ENCODE measurements at regions not wholly inside any gene's neighbourhood (a gene's known extent, or its start where the extent isn't known, plus 50 kb on each side); places are given as distances from the start of the nearest gene placed in this dataset.

- Mint-ChIP-seq H3K27me3 (ENCODE audit: low read depth) (peaks cover 5% of the 10 kb centered on the region; the same call in 1 of the 2 replicates), H3K9me3 (peaks cover 32% of the 10 kb centered on the region), H3K27ac (no peak overlapping the region), H3K4me3 (no peak overlapping the region), H3K36me3 (0 out of 2 replicates have a peak, but pooled peaks cover 5% of the 10 kb centered on the region), H3K4me1 (peaks cover 7% of the 10 kb centered on the region; the same call in 1 of the 2 replicates)
- ChIA-PET CTCF (no interaction called here), POLR2A (no interaction called here)
- ATAC-seq (no peak), DNase-seq (ENCODE audit: low spot score) (no peak)
- TF ChIP-seq, protein P1, sequence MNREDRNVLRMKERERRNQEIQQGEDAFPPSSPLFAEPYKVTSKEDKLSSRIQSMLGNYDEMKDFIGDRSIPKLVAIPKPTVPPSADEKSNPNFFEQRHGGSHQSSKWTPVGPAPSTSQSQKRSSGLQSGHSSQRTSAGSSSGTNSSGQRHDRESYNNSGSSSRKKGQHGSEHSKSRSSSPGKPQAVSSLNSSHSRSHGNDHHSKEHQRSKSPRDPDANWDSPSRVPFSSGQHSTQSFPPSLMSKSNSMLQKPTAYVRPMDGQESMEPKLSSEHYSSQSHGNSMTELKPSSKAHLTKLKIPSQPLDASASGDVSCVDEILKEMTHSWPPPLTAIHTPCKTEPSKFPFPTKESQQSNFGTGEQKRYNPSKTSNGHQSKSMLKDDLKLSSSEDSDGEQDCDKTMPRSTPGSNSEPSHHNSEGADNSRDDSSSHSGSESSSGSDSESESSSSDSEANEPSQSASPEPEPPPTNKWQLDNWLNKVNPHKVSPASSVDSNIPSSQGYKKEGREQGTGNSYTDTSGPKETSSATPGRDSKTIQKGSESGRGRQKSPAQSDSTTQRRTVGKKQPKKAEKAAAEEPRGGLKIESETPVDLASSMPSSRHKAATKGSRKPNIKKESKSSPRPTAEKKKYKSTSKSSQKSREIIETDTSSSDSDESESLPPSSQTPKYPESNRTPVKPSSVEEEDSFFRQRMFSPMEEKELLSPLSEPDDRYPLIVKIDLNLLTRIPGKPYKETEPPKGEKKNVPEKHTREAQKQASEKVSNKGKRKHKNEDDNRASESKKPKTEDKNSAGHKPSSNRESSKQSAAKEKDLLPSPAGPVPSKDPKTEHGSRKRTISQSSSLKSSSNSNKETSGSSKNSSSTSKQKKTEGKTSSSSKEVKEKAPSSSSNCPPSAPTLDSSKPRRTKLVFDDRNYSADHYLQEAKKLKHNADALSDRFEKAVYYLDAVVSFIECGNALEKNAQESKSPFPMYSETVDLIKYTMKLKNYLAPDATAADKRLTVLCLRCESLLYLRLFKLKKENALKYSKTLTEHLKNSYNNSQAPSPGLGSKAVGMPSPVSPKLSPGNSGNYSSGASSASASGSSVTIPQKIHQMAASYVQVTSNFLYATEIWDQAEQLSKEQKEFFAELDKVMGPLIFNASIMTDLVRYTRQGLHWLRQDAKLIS (CRISPR knock-in tag; IDR thresholded peaks at IDR 0.05; ENCODE audit: borderline replicate concordance): no peak
Observed at GRCh38 chr13:97802213-97802612, 151.3 kb upstream of the IPO5 start.

DNA sequence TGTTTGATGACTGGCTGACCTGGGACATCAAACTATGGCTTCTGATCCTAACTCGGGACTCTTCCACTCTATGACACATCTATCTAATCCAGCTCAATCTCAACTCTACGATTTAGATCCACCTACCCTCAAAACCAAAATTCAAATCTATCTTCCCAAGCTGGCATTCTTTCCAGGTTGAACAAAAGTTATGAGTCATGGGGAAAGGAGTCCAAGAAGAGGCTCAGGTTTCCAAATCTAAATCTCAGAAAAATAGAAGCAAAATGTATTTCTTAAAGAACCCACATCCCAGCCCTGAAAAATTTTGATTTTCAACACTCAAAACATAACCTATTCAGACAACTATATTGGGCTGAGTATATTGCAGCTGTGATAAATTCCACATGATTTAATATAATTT is 143.9 kb upstream of the IPO5 start:
- H3K27me3 Mint-ChIP-seq (ENCODE audit: low read depth): peaks cover 6% of the 10 kb centered on the region
- H3K4me1 Mint-ChIP-seq: no peaks in the 10 kb centered on the region
- ChIA-PET CTCF (interaction anchor here (1.4 kb wide), 1 partner anchor 9 kb away, joined by 5 read pairs; no protein-coding TSS in a partner anchor), POLR2A (no interaction called here)
- no peak overlapping the region for H3K4me3 Mint-ChIP-seq
- peaks cover 3% of the 10 kb centered on the region; the same call in 1 of the 2 replicates for H3K9me3 Mint-ChIP-seq
- no peak for ATAC-seq
- H3K27ac Mint-ChIP-seq: no peak overlapping the region
- H3K36me3 Mint-ChIP-seq: no peaks in the 10 kb centered on the region
- no peak for DNase-seq (ENCODE audit: low spot score)
- TF ChIP-seq NFATC4 (CRISPR knock-in tag; IDR thresholded peaks at IDR 0.05): no peak
- no peak for TF ChIP-seq FOXJ3 (CRISPR knock-in tag; IDR thresholded peaks at IDR 0.05; ENCODE audit: borderline replicate concordance)
- TF ChIP-seq ZNF281 (CRISPR knock-in tag; IDR thresholded peaks at IDR 0.05): no peak
- TF ChIP-seq SOX15 (CRISPR knock-in tag; IDR thresholded peaks at IDR 0.05): no peak
- TF ChIP-seq NFE2L1 (CRISPR knock-in tag; IDR thresholded peaks at IDR 0.05): no peak
- no peak for TF ChIP-seq ATF1 (CRISPR knock-in tag; IDR thresholded peaks at IDR 0.05)
- TF ChIP-seq, protein P2, sequence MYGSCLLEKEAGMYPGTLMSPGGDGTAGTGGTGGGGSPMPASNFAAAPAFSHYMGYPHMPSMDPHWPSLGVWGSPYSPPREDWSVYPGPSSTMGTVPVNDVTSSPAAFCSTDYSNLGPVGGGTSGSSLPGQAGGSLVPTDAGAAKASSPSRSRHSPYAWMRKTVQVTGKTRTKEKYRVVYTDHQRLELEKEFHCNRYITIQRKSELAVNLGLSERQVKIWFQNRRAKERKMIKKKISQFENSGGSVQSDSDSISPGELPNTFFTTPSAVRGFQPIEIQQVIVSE (CRISPR knock-in tag; IDR thresholded peaks at IDR 0.05; ENCODE audit: borderline replicate concordance): no peak
- TF ChIP-seq ZNF396 (CRISPR knock-in tag; IDR thresholded peaks at IDR 0.05; ENCODE audit: borderline replicate concordance): no peak
- TF ChIP-seq CBFB (CRISPR knock-in tag; IDR thresholded peaks at IDR 0.05; ENCODE audit: low read depth): no peak
- TF ChIP-seq ZBTB21 (CRISPR knock-in tag; IDR thresholded peaks at IDR 0.05; ENCODE audit: borderline replicate concordance): no peak
- TF ChIP-seq ETV6 (CRISPR knock-in tag; IDR thresholded peaks at IDR 0.05): no peak
- TF ChIP-seq FOXP4 (CRISPR knock-in tag; IDR thresholded peaks at IDR 0.05): no peak
- TF ChIP-seq, protein P1 (CRISPR knock-in tag; IDR thresholded peaks at IDR 0.05; ENCODE audit: borderline replicate concordance): no peak
